DOHH2 (cell line): ENCODE measurements at regions not wholly inside any gene's neighbourhood (a gene's known extent, or its start where the extent isn't known, plus 50 kb on each side); places are given as distances from the start of the nearest gene placed in this dataset.

Experiments used
- EZH2phosphoT487 ChIP-seq: fragments of 200-600 bp; sonication (generic); IDR thresholded peaks from 2 replicates; pipeline ENCODE4 v1.6.1; 2017; ENCODE audit warnings: borderline replicate concordance, mild to moderate bottlenecking, antibody characterized with exemption, low read length, moderate library complexity, mixed read lengths
- TF ChIP-seq, protein P1 (sequence below): fragments of 200-600 bp; sonication (generic); IDR thresholded peaks from one replicate; pipeline ENCODE4 v1.5.1; 2014; ENCODE audit warnings: antibody characterized with exemption, mild to moderate bottlenecking, low read depth, low read length; ENCODE audit not compliant: poor library complexity, severe bottlenecking

DNA sequence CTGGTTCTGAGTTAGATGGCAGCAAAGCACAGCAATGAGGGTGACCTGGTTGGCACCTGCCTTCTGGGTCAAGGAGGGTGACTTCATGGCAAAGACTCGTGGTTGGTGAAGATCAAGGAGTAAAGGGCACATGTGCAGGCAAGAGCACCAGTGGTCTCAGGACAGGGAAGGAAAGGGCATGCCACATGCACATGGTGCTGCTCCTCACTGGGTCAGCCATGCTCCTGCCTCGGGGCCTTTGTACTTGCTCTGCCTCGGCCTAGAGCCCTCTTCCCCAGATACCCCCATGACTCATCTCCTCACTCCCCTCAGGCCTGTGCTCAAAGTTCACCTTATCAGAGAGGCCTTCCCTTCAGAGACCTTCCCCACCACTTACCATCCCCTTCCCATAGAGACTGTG, 106.7 kb upstream of the KDM7A start:
- TF ChIP-seq, protein P1, sequence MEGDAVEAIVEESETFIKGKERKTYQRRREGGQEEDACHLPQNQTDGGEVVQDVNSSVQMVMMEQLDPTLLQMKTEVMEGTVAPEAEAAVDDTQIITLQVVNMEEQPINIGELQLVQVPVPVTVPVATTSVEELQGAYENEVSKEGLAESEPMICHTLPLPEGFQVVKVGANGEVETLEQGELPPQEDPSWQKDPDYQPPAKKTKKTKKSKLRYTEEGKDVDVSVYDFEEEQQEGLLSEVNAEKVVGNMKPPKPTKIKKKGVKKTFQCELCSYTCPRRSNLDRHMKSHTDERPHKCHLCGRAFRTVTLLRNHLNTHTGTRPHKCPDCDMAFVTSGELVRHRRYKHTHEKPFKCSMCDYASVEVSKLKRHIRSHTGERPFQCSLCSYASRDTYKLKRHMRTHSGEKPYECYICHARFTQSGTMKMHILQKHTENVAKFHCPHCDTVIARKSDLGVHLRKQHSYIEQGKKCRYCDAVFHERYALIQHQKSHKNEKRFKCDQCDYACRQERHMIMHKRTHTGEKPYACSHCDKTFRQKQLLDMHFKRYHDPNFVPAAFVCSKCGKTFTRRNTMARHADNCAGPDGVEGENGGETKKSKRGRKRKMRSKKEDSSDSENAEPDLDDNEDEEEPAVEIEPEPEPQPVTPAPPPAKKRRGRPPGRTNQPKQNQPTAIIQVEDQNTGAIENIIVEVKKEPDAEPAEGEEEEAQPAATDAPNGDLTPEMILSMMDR: no peak
- no peak for TF ChIP-seq EZH2phosphoT487
